Endothelial cell of hepatic sinusoid (primary cell): ENCODE measurements at regions not wholly inside any gene's neighbourhood (a gene's known extent, or its start where the extent isn't known, plus 50 kb on each side); places are given as distances from the start of the nearest gene placed in this dataset.
"Not testable (repeated sequence)": the region's sequence is repeated elsewhere in the genome, so short reads cannot be mapped to it uniquely, and the experiment has no call there.

ENCODE experiments used
- in situ Hi-C: cut with HindIII; loops from 2 replicates; pipeline ENCODE4 v1.10.0; 2017; ENCODE audit warnings: low sequenced_read_pairs

- in situ Hi-C loops: no loop called here
Observed at GRCh38 chr3:194028434-194029004, 107.4 kb upstream of the HES1 start.

GRCh38 chr3:194029846-194030245 lies 106.1 kb upstream of the HES1 start:
- in situ Hi-C loops: no loop called here

GRCh38 chr3:194030372-194030771 lies 105.6 kb upstream of the HES1 start:
- in situ Hi-C loops: no loop called here

- in situ Hi-C loops: no loop called here
Observed at GRCh38 chr3:194031349-194031748, 104.6 kb upstream of the HES1 start.

GRCh38 chr3:194031867-194032635 lies 103.9 kb upstream of the HES1 start:
- in situ Hi-C loops: no loop called here

- in situ Hi-C loops: no loop called here
Observed at GRCh38 chr3:194032828-194033435, 103.0 kb upstream of the HES1 start.

- in situ Hi-C loops: no loop called here
Observed at GRCh38 chr3:194034346-194035336, 101.3 kb upstream of the HES1 start.

GRCh38 chr3:194035406-194036138 lies 100.4 kb upstream of the HES1 start:
- in situ Hi-C loops: no loop called here

GRCh38 chr3:194036842-194037241 lies 99.1 kb upstream of the HES1 start:
- in situ Hi-C loops: no loop called here

GRCh38 chr3:194038346-194038745 lies 97.6 kb upstream of the HES1 start:
- in situ Hi-C loops: not testable (repeated sequence)

- in situ Hi-C loops: no loop called here
Observed at GRCh38 chr3:194038960-194039359, 97.0 kb upstream of the HES1 start.

GRCh38 chr3:194040516-194041273 lies 95.3 kb upstream of the HES1 start:
- in situ Hi-C loops: loop anchor here (10.0 kb wide), 1 partner anchor 66 kb away; no protein-coding TSS in a partner anchor

GRCh38 chr3:194042927-194043326 lies 93.0 kb upstream of the HES1 start:
- in situ Hi-C loops: loop anchor here (10.0 kb wide), 1 partner anchor 68 kb away; no protein-coding TSS in a partner anchor

- in situ Hi-C loops: loop anchor here (10.0 kb wide), 1 partner anchor 69 kb away; no protein-coding TSS in a partner anchor
Observed at GRCh38 chr3:194043516-194043915, 92.4 kb upstream of the HES1 start.

GRCh38 chr3:194045289-194045688 lies 90.7 kb upstream of the HES1 start:
- in situ Hi-C loops: loop anchor here (5.0 to 10.0 kb wide), 2 partner anchors 70 to 87 kb away; no protein-coding TSS in a partner anchor

- in situ Hi-C loops: loop anchor here (5.0 to 10.0 kb wide), 2 partner anchors 71 to 86 kb away; no protein-coding TSS in a partner anchor
Observed at GRCh38 chr3:194045919-194046318, 90.0 kb upstream of the HES1 start.

- in situ Hi-C loops: loop anchor here (5.0 to 10.0 kb wide), 2 partner anchors 72 to 86 kb away; no protein-coding TSS in a partner anchor
Observed at GRCh38 chr3:194046531-194046930, 89.4 kb upstream of the HES1 start.

- in situ Hi-C loops: loop anchor here (5.0 to 10.0 kb wide), 2 partner anchors 72 to 85 kb away; no protein-coding TSS in a partner anchor
Observed at GRCh38 chr3:194046995-194047645, 88.8 kb upstream of the HES1 start.
